IMR-90 (cell line): ENCODE measurements at regions not wholly inside any gene's neighbourhood (a gene's known extent, or its start where the extent isn't known, plus 50 kb on each side); places are given as distances from the start of the nearest gene placed in this dataset.

Source experiments
- ATAC-seq: fragments of 200-7000 bp; cut with Tn5 transposase; 2 replicates; pipeline ENCODE4 v1.9.1; 2020; ENCODE audit warnings: low read depth, mild to moderate bottlenecking, moderate library complexity
- BruUV-seq: library from RNA; stranded (reverse); fragments of 400-500 nt; replicated peaks from 2 replicates; lab custom pipeline; 2021; lab: Mats Ljungman, UMichigan
- CTCF ChIA-PET: fragments of 300-600 bp; formaldehyde crosslinking; extraction: SDS; loops from one replicate; lab custom pipeline; 2021; ENCODE audit warnings: antibody characterized with exemption; lab: Yijun Ruan, JAX
- POLR2A ChIA-PET: fragments of 300-600 bp; sonication (Branson Sonifier 250); formaldehyde crosslinking; loops from one replicate; lab custom pipeline; 2022; ENCODE audit warnings: antibody characterized with exemption; ENCODE audit not compliant: unreplicated experiment; lab: Charles Lee
- DNase-seq: peaks from one replicate; pipeline ENCODE4 v3.0.0; 2013
- H2AFZ ChIP-seq: replicated peaks from 2 replicates; pipeline ENCODE3; 2013; ENCODE audit warnings: low read length, mild to moderate bottlenecking; ENCODE audit not compliant: poor library complexity
- H2AK5ac ChIP-seq: 2 replicates; pipeline ENCODE4 v1.6.1; 2013; ENCODE audit warnings: low read depth, low read length, inconsistent platforms
- H2AK9ac ChIP-seq: replicated peaks from 2 replicates; pipeline ENCODE3; 2013; ENCODE audit warnings: mild to moderate bottlenecking, low read depth, low read length, moderate library complexity; ENCODE audit not compliant: poor library complexity
- H2BK120ac ChIP-seq: 2 replicates; pipeline ENCODE4 v1.6.1; 2013; ENCODE audit warnings: low read depth, low read length, inconsistent platforms
- H2BK15ac ChIP-seq: 3 replicates; pipeline ENCODE4 v1.6.1; 2013; ENCODE audit warnings: low read depth, low read length, inconsistent platforms
- H2BK20ac ChIP-seq: 2 replicates; pipeline ENCODE4 v1.6.1; 2013; ENCODE audit warnings: low read depth, mild to moderate bottlenecking, inconsistent platforms, low read length, moderate library complexity
- H2BK5ac ChIP-seq: 2 replicates; pipeline ENCODE4 v1.6.1; 2013; ENCODE audit warnings: mild to moderate bottlenecking, low read depth, low read length, inconsistent platforms; ENCODE audit not compliant: poor library complexity, severe bottlenecking
- H3K14ac ChIP-seq: replicated peaks from 2 replicates; pipeline ENCODE4 v1.6.1; 2013; ENCODE audit warnings: low read depth, low read length, inconsistent platforms
- H3K18ac ChIP-seq: 2 replicates; pipeline ENCODE4 v1.6.1; 2013; ENCODE audit warnings: low read depth, low read length, control low read depth
- H3K23ac ChIP-seq: 2 replicates; pipeline ENCODE4 v1.6.1; 2013; ENCODE audit warnings: low read depth, low read length, inconsistent platforms
- H3K27ac ChIP-seq: 2 replicates; pipeline ENCODE4 v1.5.1; 2013; ENCODE audit warnings: mild to moderate bottlenecking, control low read depth, low read length; ENCODE audit not compliant: insufficient read depth
- H3K27me3 ChIP-seq: 2 replicates; pipeline ENCODE4 v1.6.1; 2013; ENCODE audit warnings: low read length; ENCODE audit not compliant: control insufficient read depth, insufficient read depth
- H3K36me3 ChIP-seq: 2 replicates; pipeline ENCODE4 v1.6.1; 2013; ENCODE audit warnings: low read length, mixed read lengths; ENCODE audit not compliant: control insufficient read depth, insufficient read depth
- H3K4ac ChIP-seq: 2 replicates; pipeline ENCODE4 v1.6.1; 2013; ENCODE audit warnings: low read depth, low read length, inconsistent platforms
- H3K4me1 ChIP-seq: 2 replicates; pipeline ENCODE4 v1.6.1; 2013; ENCODE audit warnings: low read length, mixed read lengths; ENCODE audit not compliant: control insufficient read depth, insufficient read depth
- H3K4me2 ChIP-seq: 2 replicates; pipeline ENCODE4 v1.6.1; 2013; ENCODE audit warnings: low read depth, mild to moderate bottlenecking, control low read depth, low read length, moderate library complexity
- H3K4me3 ChIP-seq: 2 replicates; pipeline ENCODE4 v1.5.1; 2013; ENCODE audit warnings: low read depth, mild to moderate bottlenecking, control low read depth, low read length, moderate library complexity; ENCODE audit not compliant: insufficient read depth
- H3K56ac ChIP-seq: 2 replicates; pipeline ENCODE4 v1.6.1; 2013; ENCODE audit warnings: low read length, inconsistent platforms; ENCODE audit not compliant: insufficient read depth; ENCODE audit errors: extremely low read depth
- H3K79me1 ChIP-seq, 2 experiments: 2 replicates each; pipeline ENCODE4 v1.6.1; 2013; ENCODE audit warnings: low read length in 2 of 2, inconsistent platforms in 1 of 2, low read depth in 1 of 2
- H3K9ac ChIP-seq: 2 replicates; pipeline ENCODE4 v1.6.1; 2013; ENCODE audit warnings: low read depth, low read length, control low read depth
- H3K9me1 ChIP-seq: 2 replicates; pipeline ENCODE4 v1.6.1; 2013; ENCODE audit warnings: low read length, inconsistent platforms; ENCODE audit not compliant: insufficient read depth
- H3K9me3 ChIP-seq: 2 replicates; pipeline ENCODE4 v1.6.1; 2013; ENCODE audit warnings: low read length; ENCODE audit not compliant: control insufficient read depth, insufficient read depth
- H4K20me1 ChIP-seq: 2 replicates; pipeline ENCODE4 v1.6.1; 2013; ENCODE audit warnings: low read length, inconsistent platforms; ENCODE audit not compliant: insufficient read depth
- H4K5ac ChIP-seq: 2 replicates; pipeline ENCODE4 v1.6.1; 2013; ENCODE audit warnings: mild to moderate bottlenecking, low read depth, low read length, control low read depth
- H4K8ac ChIP-seq, 2 experiments: 2 replicates each; pipeline ENCODE4 v1.6.1; 2013; ENCODE audit warnings: low read depth in 2 of 2, low read length in 2 of 2, control low read depth in 1 of 2, inconsistent platforms in 1 of 2
- H4K91ac ChIP-seq: 2 replicates; pipeline ENCODE4 v1.6.1; 2013; ENCODE audit warnings: low read depth, low read length, inconsistent platforms; ENCODE audit not compliant: insufficient read depth
- CHD1 ChIP-seq: IDR thresholded peaks from 2 replicates; pipeline ENCODE4 v1.6.1; 2012; ENCODE audit warnings: low read depth, low read length, improper control_type of control experiment
- MAFK ChIP-seq: IDR thresholded peaks from 2 replicates; pipeline ENCODE4 v1.6.1; 2012; ENCODE audit warnings: low read depth, low read length, improper control_type of control experiment
- POLR2A ChIP-seq: IDR thresholded peaks from 2 replicates; pipeline ENCODE4 v1.6.1; 2012; ENCODE audit warnings: mild to moderate bottlenecking, low read depth, low read length
- RFX5 ChIP-seq: IDR thresholded peaks from 2 replicates; pipeline ENCODE4 v1.8.0; 2012; ENCODE audit warnings: low read depth, mild to moderate bottlenecking, low read length, moderate library complexity
- SMC3 ChIP-seq: fragments of 150-350 bp; IDR thresholded peaks from 2 replicates; pipeline ENCODE4 v1.6.1; 2016; ENCODE audit warnings: low read depth, mild to moderate bottlenecking, antibody characterized with exemption, low read length, moderate library complexity
- WGBS, 2 experiments: methylation state at CpG; one replicate each; pipeline versions ENCODE4 v1.1.5 to v1.1.7; 2013; ENCODE audit warnings: missing lambda C conversion rate in 2 of 2; ENCODE audit not compliant: insufficient read length in 1 of 2; ENCODE audit errors: extremely low coverage in 2 of 2; 5-methylcytosine and 5-hydroxymethylcytosine counted together
- dilution Hi-C: fragments of 300-500 bp; cut with HindIII; formaldehyde crosslinking; loops from one replicate; pipeline ENCODE4 v1.14.3; 2018; ENCODE audit warnings: low sequenced_read_pairs; ENCODE audit not compliant: unreplicated experiment
- in situ Hi-C: fragments of 300-500 bp; cut with MboI; formaldehyde crosslinking; loops from 3 replicates; pipeline ENCODE4 v1.14.3; 2019; ENCODE audit warnings: low sequenced_read_pairs, inconsistent platforms, mixed read lengths
- intact Hi-C: fragments of 100-400 bp; cut with micrococcal nuclease; formaldehyde crosslinking; loops from 2 replicates; pipeline ENCODE4 v1.10.0; 2022

DNA sequence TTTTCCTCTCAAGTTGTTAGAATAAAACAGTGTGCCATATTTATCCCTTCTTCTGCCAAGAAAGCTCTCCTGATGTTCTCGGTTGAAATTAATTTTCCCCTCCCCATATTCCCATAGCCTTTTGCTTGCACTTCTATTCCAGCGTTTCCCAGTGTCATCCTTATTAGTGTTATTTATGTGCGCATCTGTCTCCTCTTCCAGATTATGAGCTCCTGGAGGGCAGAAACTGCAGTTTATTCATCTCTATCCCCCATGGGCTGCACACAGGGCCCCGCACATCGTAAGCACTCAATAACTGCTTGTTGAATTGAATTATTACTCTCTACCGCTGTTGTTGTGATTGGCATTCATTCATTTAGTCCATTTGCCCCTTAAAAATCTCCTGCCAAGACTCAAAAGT, 149.4 kb downstream of the SOX3 start:
- no peak for ATAC-seq
- H2BK15ac ChIP-seq: no peak overlapping the region
- no peak overlapping the region for H2BK120ac ChIP-seq
- no peaks in the 10 kb centered on the region for H3K79me1 ChIP-seq
- H3K9me1 ChIP-seq: no peaks in the 10 kb centered on the region
- H3K9me3 ChIP-seq: no peaks in the 10 kb centered on the region
- intact Hi-C loops: no loop called here
- no peak overlapping the region for H2BK20ac ChIP-seq
- H3K14ac ChIP-seq: no peak overlapping the region
- H3K18ac ChIP-seq: no peak overlapping the region
- H4K91ac ChIP-seq: no peak overlapping the region
- dilution Hi-C loops: no loop called here
- no peaks in the 10 kb centered on the region for H3K27me3 ChIP-seq
- H3K4me3 ChIP-seq: no peak overlapping the region
- no peak overlapping the region for H3K4me2 ChIP-seq
- no peak overlapping the region for H2AK9ac ChIP-seq
- in situ Hi-C loops: no loop called here
- no peak overlapping the region for H3K56ac ChIP-seq
- no peak overlapping the region for H3K4ac ChIP-seq
- TF ChIP-seq POLR2A (no peak), CHD1 (no peak), RFX5 (no peak), MAFK (no peak), SMC3 (no peak)
- H4K5ac ChIP-seq: no peak overlapping the region
- no peak overlapping the region for H2AK5ac ChIP-seq
- no peak overlapping the region for H2BK5ac ChIP-seq
- H3K36me3 ChIP-seq: no peaks in the 10 kb centered on the region
- no TSS peak for BruUV-seq
- no peak overlapping the region for H2AFZ ChIP-seq
- H3K4me1 ChIP-seq: no peaks in the 10 kb centered on the region
- POLR2A ChIA-PET: no interaction called here
- no peak overlapping the region for H3K27ac ChIP-seq
- H3K23ac ChIP-seq: no peak overlapping the region
- 20% methylated on average over 1 of the region's 6 CpGs; no CpG with 5 or more reads in 1 of the 2 experiments for WGBS, 2 experiments
- no peak overlapping the region for H4K8ac ChIP-seq
- no peak overlapping the region for H3K9ac ChIP-seq
- CTCF ChIA-PET: no interaction called here
- DNase-seq: no peak
- no peaks in the 10 kb centered on the region for H4K20me1 ChIP-seq
